Esophagus squamous epithelium (tissue), 4 donors: ENCODE measurements at regions not wholly inside any gene's neighbourhood (a gene's known extent, or its start where the extent isn't known, plus 50 kb on each side); places are given as distances from the start of the nearest gene placed in this dataset.

ENCODE experiments used
- CTCF ChIP-seq, 6 experiments: fragments of 450-650 bp in 4 of 6; fragments of 200-600 bp in 2 of 6; sonication (generic) in 2 of 6; IDR thresholded peaks; one replicate each; pipeline ENCODE4 v1.5.1; 2016 to 2019; ENCODE audit warnings: antibody characterized with exemption in 6 of 6, mild to moderate bottlenecking in 4 of 6, moderate library complexity in 4 of 6
- POLR2A ChIP-seq, 4 donors: fragments of 450-650 bp; IDR thresholded peaks; one replicate each; pipeline ENCODE4 v1.6.1; 2017; ENCODE audit warnings: antibody characterized with exemption in 4 of 4, mild to moderate bottlenecking in 4 of 4, moderate library complexity in 3 of 4

GRCh38 chr17:71458322-71458721 lies 662.5 kb upstream of the SOX9 start:
- TF ChIP-seq CTCF (IDR thresholded peaks at IDR 0.05) (no peak), POLR2A (IDR thresholded peaks at IDR 0.05) (no peak)
